ENCODE measurements at regions not wholly inside any gene's neighbourhood (a gene's known extent, or its start where the extent isn't known, plus 50 kb on each side); places are given as distances from the start of the nearest gene placed in this dataset.

DNA sequence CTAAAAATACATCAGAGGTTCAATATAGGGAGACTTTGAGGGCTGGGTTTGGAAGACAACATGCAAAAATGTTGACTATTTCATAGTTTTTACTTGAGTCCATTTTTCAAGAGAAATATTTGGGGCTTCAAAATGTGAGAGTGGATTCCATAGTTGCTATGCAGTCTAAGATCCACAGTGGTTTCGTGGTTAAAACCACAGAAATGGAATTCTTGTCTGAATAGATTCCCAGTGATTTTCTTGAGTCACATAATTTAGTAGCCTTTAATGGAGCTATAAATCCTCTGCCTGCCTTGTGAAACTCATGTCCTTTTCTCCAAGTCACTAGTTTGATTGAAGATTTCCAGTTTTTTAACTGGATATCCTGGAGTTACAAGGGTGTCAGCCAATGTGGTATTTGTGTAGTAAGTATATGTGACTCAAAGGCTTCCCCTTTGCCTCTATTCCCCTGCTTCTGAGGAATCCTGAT is 94.7 kb upstream of the RBMS3 start:
- H3K4me3 Mint-ChIP-seq = no peak overlapping the region
- no peak for DNase-seq
- H3K36me3 Mint-ChIP-seq (ENCODE audit: low read depth) = no peaks in the 10 kb centered on the region
- peak overlapping the region; percentile 48 for H3K27ac Mint-ChIP-seq
- no peaks in the 10 kb centered on the region for H3K27me3 Mint-ChIP-seq (ENCODE audit: low read depth, poor library complexity)
- peaks cover 53% of the 10 kb centered on the region for H3K4me1 Mint-ChIP-seq
- TF ChIP-seq, protein P1, sequence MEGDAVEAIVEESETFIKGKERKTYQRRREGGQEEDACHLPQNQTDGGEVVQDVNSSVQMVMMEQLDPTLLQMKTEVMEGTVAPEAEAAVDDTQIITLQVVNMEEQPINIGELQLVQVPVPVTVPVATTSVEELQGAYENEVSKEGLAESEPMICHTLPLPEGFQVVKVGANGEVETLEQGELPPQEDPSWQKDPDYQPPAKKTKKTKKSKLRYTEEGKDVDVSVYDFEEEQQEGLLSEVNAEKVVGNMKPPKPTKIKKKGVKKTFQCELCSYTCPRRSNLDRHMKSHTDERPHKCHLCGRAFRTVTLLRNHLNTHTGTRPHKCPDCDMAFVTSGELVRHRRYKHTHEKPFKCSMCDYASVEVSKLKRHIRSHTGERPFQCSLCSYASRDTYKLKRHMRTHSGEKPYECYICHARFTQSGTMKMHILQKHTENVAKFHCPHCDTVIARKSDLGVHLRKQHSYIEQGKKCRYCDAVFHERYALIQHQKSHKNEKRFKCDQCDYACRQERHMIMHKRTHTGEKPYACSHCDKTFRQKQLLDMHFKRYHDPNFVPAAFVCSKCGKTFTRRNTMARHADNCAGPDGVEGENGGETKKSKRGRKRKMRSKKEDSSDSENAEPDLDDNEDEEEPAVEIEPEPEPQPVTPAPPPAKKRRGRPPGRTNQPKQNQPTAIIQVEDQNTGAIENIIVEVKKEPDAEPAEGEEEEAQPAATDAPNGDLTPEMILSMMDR (IDR thresholded peaks at IDR 0.05) = no peak
- H3K9me3 Mint-ChIP-seq = peaks cover 3% of the 10 kb centered on the region

DNA sequence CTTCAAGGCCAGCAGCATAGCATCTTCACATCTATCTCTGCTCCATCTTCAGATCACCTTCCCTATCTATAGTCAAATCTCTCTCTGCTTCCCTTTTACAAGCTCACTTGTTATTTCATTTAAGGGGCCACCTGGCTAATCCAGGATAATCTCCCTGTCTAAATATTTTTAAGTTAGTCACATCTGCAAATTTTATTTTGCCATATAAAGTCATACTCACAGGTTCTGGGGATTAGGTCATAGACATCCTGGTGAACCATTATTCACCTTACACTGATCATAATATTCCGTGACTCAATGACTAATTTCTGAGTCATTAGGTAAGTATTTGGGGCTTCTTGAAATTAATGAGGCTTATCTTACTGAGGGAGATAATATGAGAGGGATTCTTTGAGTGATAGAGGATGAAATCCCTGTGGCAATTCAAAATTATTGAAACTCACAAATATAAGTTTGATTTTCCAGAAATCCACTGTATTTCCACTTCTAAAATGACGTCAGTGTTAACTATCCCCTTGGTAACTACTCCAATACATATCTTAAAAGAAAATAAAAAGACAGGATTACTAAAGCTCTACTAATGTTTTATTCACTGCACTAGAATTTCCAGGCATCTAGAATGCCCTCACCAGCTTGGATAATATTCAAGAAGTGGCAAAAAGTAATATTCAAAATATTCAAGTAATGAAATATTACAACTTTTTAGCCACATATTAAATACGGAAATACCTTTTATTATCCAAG is 93.7 kb upstream of the RBMS3 start:
- Mint-ChIP-seq H3K4me1 (peaks cover 55% of the 10 kb centered on the region), H3K4me3 (no peak overlapping the region), H3K36me3 (ENCODE audit: low read depth) (no peaks in the 10 kb centered on the region), H3K27me3 (ENCODE audit: low read depth, poor library complexity) (no peaks in the 10 kb centered on the region), H3K27ac (peak overlapping the region; percentile 29), H3K9me3 (peaks cover 11% of the 10 kb centered on the region)
- no peak for DNase-seq
- TF ChIP-seq, protein P1 (IDR thresholded peaks at IDR 0.05) = no peak

DNA sequence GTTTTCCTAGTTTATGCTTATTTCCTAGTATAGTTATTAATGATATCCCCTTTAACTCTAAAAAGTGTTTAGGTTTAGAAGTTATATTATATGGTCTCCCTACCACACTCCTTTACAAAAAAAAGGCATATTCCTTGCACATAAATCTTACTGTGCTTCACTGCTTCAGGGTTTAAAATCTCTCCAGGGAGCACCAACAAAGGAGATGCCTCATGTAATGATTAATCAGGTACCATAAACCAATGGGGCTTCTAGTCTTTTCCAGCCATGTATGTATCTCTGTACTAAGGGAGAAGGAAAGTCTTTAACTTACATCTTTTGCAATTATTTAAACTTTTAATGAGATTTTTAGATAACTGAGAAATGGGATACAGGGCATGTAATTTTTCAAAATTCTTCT is 91.5 kb upstream of the RBMS3 start:
- peaks cover 9% of the 10 kb centered on the region for H3K36me3 Mint-ChIP-seq (ENCODE audit: low read depth)

DNA sequence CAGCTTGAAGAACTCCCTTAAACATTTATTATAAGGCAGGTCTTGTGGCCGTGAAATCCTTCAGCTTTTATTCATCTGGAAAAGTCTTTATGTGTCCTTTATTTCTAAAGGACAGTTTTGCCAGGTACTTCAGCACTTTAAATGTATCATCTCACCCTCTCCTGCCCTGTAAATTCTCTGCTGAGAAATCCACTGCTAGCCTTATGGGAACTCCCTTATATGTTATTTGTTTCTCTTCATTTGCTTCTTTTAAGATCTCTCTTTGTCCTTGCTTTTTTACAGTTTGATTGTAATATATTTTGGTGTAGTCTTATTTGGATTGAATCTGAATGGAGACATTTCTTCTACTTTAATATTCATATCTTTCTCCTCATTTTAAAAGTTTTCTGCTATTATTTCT is 86.7 kb upstream of the RBMS3 start:
- DNase-seq = no peak
- Mint-ChIP-seq H3K27me3 (ENCODE audit: low read depth, poor library complexity) (no peaks in the 10 kb centered on the region), H3K4me3 (no peak overlapping the region), H3K9me3 (peaks cover 38% of the 10 kb centered on the region), H3K36me3 (ENCODE audit: low read depth) (peaks cover 20% of the 10 kb centered on the region), H3K27ac (no peak overlapping the region), H3K4me1 (peaks cover 33% of the 10 kb centered on the region)
- TF ChIP-seq, protein P1 (IDR thresholded peaks at IDR 0.05) = no peak

More for the DNA sequence above, 91.5 kb upstream of the RBMS3 start:
- Mint-ChIP-seq H3K9me3 (peaks cover 27% of the 10 kb centered on the region), H3K27ac (peak overlapping the region; percentile 28), H3K27me3 (ENCODE audit: low read depth, poor library complexity) (no peaks in the 10 kb centered on the region), H3K4me3 (no peak overlapping the region), H3K4me1 (peaks cover 55% of the 10 kb centered on the region)
- TF ChIP-seq, protein P1 (IDR thresholded peaks at IDR 0.05) = no peak
- DNase-seq = no peak

DNA sequence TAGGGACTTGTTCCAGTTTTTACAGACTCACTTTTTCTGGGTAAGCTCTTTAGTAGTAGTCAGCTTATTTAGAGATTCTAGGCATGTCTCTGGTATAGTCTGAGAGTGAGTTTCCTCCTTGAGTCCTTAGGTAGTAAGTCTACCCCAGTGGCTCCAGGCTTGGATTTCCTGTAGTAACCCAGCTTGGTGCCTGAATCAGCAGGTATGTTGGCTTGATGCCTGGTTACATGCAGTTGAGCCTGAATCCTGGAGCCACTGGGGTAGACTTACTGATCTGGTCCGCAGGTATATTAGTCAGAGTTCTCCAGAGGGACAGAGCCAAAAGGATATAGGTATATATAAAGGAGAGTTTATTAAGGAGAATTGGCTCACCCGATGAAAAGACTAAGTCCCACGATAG is 85.8 kb upstream of the RBMS3 start:
- no peak overlapping the region for H3K27ac Mint-ChIP-seq
- no peak overlapping the region for H3K4me3 Mint-ChIP-seq
- H3K36me3 Mint-ChIP-seq (ENCODE audit: low read depth) = peaks cover 20% of the 10 kb centered on the region
- H3K9me3 Mint-ChIP-seq = peaks cover 38% of the 10 kb centered on the region
- H3K4me1 Mint-ChIP-seq = peaks cover 26% of the 10 kb centered on the region
- H3K27me3 Mint-ChIP-seq (ENCODE audit: low read depth, poor library complexity) = no peaks in the 10 kb centered on the region
- TF ChIP-seq, protein P1 (IDR thresholded peaks at IDR 0.05) = no peak
- no peak for DNase-seq

DNA sequence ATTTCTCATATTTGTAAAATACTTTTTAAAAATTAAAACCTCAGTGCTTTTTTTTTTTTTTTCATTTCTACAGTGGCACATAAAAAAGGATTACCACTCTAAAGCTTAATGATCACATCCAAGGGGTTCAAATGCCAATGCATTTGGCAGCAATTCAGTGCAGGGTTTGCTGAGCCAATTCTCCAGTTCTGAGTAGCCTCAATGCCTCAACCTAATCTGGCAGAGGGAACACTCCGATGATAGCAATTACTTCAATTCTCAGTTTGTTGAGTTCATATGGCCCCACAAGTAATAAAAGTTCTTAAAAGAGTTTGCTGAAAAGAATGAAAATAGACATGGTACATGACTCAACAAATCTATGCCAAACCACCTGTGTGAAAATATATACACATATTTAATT is 79.3 kb upstream of the RBMS3 start:
- TF ChIP-seq, protein P1 (IDR thresholded peaks at IDR 0.05) = no peak
- no peaks in the 10 kb centered on the region for H3K9me3 Mint-ChIP-seq
- no peaks in the 10 kb centered on the region for H3K27me3 Mint-ChIP-seq (ENCODE audit: low read depth, poor library complexity)
- no peak overlapping the region for H3K27ac Mint-ChIP-seq
- H3K4me1 Mint-ChIP-seq = peaks cover 15% of the 10 kb centered on the region
- H3K36me3 Mint-ChIP-seq (ENCODE audit: low read depth) = no peaks in the 10 kb centered on the region
- DNase-seq = no peak
- no peak overlapping the region for H3K4me3 Mint-ChIP-seq

All from nephron progenitor cell (in vitro differentiated cells).